ENCODE measurements at regions not wholly inside any gene's neighbourhood (a gene's known extent, or its start where the extent isn't known, plus 50 kb on each side); places are given as distances from the start of the nearest gene placed in this dataset.

DNA sequence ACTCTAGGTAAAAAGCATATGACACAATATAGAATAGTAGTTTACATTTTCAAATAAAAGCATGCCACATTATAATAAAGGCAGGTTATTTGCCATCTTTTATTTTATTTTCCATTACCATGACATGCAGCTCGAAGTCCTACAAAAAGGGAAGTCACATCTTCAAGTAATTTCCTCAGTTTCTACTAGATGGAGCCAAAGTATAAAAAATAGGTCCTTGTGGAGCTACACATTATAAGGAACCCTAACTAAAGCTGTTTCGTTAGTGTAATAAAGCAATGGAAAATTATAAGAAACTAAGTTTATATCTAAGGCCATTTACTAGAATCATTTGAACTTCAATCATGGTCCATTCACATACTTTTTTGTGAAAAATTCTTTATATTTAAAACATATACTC is 674.5 kb downstream of the KCNJ3 start:
- no peak for DNase-seq

DNA sequence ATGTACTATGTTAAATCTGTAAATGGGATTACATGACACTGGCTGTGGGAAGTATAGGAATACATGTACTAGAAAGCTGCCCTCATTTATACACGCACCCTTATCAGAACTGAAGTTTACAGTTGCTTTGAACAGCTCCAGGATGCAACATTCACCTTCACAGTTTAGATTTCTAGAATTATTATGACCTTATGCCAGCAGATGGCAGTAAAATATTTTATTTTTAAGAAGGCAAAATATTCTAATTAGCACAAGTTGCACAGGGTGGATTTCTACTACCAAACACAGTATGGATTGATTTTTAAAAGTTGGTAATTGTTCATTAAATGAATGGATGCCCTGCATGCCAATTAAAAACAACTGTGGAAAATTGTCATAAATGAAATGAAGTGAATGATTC is 670.4 kb downstream of the KCNJ3 start:
- no peak for DNase-seq

DNA sequence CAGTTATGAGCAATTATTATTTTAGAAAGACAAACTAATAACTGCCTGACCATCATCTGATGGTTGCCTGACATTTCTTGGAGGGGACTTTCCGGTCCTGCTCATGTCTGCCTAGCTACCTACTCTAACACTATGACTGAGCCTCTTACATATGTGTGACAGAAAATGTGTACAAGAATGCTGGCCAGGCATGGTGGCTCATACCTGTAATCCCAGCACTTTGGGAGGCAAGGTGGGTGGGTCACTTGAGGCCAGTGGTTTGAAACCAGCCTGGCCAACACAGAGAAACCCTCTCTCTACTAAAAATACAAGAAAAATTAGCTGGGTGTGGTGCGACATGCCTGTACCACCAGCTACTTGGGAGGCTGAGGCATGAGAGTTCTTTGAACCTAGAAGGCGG is 666.3 kb downstream of the KCNJ3 start:
- no peak for DNase-seq

DNA sequence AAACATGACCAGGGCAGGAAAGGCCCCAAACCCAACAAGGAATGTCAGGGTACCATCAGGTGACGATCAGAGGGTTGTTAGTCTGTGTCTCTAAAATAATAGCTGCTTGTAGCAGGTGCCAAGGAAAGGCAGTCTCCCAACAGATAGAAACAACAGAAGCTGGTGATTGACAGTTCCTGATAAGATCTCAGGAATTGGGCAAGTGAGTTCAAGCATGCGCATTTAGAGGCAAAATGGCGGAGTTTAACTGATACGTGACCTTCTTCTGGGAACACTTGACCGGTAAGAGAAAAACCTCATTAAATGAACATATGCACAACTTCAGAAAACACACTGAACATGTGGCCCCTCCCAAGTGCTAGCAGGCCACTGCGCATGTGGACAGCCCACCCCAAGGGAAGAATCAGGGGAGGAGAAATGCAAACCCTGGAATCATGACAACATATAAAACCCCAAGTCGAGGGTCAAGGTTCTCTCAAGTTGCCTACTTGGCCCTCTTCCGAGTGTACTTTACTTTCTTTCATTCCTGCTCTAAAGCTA is 664.9 kb downstream of the KCNJ3 start:
- no peak for DNase-seq

DNA sequence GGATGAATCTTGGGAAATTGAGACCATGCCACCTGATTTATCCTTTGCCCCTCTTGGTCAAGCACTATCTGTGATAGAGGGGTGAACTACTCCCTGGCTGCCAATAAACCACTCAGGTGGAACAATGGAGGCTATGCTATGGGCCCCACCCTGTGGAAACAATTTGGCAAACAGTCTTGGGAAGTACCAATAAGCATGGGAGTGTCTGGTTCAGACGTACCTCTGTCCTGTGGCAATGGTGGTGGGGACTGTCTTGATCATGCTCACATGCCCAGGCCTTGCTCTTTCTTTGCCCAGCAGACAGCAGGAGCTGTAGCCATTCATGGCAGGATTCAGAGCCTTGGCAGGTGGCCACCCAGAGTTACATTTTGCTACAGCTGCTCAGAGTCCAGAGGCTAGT is 658.7 kb downstream of the KCNJ3 start:
- no peak for DNase-seq

DNA sequence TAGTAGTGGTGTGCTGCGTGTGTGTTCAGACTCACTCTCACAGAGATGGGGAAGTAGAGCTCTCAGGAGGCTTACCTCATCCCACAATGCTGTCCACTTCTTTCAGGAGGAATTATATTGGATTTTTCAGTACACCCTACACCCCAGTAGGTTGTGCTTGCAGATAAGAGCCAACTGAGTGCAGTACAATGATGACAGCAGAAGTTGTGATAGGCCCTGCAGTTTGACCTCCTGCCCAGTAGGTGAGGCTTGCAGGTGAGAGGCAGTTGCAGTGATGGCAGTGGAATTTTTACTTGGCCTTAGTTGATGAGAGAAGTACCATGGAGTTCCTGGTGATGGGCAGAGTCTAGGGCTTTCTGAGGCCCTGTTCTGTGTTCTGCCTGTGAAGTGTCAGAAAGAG is 657.8 kb downstream of the KCNJ3 start:
- DNase-seq = no peak

DNA sequence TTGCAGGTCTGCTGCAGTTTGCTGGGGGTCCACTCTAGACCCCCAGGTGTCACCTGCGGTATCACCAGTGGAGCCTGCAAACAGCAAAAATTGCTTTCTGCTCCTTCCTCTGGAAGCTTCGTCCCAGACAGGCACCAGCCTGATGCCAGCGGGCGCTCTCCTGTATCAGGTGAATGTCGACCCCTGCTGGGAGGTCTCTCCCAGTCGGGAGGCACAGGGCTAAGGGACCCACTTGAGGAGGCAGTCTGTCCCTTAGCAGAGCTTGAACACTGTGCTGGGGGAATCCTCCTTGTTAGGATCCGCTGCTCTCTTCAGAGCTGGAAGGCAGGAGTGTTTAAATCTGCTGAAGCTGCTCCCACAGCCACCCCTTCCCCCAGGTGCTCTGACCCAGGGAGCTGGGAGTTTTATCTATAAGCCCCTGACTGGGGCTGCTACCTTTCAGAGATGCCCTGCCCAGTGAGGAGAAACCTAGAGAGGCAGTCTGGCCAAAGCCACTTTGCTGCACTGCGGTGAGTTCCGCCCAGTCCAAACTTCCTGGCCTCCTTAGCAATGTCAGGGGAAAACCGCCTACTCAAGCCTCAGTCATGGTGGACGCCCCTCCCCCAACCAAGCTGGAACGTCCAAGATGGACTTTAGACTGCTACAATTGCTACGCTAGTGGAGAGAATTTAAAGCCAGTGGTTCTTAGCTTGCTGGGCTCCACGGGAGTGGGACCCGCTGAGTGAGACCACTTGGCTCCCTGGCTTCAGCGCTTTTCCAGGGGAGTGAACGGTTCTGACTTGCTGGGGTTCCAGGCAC is 652.5 kb downstream of the KCNJ3 start:
- DNase-seq = no peak

DNA sequence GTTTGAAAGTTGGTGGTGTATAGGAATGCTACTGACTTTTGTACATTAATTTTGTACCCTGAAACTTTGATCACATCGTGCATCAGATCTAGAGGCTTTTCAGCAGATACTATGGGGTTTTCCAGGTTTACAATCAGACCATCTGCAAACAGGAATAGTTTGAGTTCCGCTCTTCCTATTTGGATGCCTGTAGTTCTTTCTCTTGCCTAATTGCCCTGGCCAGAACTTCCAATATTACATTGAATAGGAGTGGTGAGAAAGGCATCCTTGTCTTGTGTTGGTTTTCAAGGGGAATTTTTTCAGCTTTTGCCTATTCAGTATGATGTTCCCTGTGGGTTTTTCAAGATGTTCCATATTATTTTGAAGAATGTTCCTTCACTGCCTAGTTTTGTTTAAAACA is 633.5 kb downstream of the KCNJ3 start:
- no peak for DNase-seq

DNA sequence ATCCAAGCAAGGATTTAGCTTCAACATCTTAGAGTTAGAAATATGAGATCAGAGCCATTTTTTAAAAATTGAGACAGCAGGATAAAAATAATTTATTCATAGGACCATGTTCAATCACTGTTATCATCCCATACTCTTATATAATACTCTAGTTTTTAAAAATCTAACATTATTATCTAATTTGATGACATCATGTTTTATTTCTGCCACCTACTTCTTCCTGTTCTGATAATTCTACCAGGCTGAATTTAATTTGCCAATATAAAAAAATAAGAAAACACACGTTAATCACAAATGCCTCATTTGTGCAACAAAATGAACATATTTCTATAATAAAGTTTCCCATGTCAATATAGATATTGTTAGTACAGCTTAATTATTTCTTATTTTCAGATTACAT is 621.7 kb downstream of the KCNJ3 start:
- no peak for DNase-seq

DNA sequence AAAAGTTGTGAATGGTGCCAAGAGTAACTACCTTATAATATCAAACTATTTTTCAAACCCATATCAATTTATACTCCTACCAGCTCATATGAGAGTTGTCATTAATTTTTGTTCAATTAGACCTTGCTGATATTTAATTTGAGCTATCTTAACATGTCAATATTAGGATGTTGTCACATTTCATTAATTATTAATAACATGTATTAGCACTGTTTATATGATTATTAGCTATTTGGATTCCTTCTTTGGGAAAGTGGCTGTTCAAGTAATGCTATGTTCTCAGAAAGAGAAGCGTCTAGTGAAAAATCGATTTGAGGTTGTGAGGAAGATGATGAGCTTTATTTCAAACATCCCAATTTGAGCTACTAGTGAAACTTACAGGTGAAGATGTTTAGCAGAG is 620.2 kb downstream of the KCNJ3 start:
- no peak for DNase-seq

DNA sequence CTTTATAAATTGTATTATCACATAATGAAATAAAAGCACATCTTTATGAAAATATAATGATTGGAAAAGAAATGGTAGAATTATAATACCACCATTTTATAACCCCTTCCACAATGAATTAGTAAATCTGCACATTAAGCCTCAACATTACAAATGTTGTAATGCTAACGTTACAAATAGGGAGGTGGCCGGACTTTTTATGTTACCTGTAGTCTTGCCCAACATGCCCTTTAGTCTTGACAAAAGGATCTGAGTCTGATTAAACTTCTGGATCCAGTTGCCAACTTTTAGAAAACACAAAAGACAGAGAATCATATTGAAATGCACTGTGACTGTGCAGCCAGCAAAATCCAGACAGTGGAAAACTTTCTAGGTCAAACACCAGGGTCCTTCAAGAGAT is 617.3 kb downstream of the KCNJ3 start:
- DNase-seq = no peak

DNA sequence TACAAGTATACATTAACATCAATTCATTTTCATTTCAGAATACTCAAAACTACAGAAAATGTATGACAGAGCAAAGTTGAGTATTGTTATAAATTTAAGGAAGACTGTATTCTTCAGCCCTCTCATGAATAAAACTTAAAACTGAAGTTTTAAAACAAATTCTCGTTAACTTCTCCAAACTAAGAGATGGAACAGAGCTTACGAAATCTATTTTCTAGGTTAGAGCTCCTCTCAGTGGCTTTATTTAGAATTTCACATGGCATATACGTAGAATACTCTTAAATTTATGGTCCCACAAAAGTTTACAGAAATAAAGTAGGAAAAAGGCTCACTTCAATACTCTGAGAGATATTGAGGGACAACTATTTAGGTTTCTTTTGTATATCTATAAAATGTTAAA is 612.1 kb downstream of the KCNJ3 start:
- DNase-seq = no peak

DNA sequence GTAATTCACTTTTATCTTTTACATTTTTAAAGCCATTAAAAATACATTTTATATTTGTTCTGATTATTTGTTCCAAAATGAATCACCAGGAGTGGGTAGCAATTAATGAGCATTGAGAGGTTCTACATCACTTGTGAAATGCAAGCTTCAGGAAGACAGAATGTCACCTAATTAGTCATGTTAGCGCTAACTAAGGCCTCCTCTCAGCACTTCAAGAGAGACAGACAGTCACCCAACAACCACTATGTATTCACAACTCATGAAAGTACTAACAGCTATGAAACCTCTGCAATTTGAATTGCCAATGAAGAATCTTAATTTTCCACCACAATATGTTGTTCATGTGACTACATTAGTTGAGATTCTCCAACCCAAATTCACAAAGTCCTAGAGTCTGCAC is 611.0 kb downstream of the KCNJ3 start:
- DNase-seq = no peak

DNA sequence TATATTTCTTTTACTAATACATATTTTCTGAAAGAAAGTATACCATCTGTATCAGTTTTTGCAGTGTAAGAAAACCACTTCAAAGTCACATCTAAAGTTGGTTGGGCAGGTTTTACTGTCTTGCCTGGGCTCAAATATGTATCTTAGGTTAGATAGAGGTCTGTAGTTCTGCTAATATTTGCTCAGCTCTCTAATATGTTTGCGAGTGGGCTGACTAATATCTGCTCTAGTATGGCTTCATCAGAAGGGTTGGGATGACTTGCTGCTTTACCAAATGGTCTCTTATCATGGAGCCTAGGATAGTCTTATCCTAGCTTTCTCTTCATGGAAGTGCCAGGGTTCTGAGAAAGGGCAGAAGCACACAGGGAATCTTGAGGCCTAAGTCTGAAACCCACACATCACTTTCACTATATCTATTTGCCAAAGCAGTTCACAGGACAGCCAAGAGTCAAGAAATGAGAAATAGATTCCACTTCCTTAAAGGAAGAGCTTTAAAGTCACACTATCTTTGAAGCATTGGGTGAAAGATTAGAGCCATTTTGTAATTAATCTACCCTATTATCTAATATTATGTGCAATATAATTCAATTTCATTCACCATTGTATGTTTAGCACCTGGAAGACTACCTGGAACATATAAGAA is 610.0 kb downstream of the KCNJ3 start:
- DNase-seq = no peak

DNA sequence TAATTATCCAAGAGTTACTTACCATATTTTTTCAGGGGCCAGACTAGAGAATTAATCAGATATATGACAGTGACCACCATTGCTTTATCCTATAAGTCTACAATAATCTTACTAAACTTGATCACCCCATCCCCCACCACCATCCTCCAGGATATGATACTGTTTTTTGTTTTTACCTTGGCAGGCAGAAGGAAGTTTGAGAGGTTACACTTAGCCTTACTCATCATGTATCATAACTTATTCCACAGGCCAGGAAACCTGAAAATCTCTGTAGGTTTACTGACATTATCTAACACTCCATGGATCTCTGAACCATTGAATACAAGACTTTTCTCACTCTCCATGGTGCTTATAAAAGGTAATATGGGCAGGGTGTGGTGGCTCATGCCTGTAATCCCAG is 602.7 kb downstream of the KCNJ3 start:
- no peak for DNase-seq

DNA sequence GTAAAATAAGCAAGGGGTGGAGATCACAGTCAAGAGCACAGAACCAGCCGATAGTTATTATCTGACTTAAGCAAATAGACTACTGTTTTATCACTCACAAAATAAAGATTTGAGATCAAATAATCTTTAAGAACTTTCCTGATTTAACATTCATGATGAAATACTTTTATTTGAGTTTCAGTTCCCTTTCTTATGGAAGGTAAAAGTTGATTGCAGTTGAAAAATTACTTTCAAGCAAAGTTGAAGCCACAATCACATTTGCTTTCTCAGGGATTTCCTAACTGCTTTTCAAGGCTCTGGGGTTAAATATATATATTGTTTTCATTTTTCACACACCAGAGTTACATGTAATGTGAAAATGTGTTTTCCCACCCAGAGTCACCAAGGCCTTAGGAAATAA is 599.5 kb downstream of the KCNJ3 start:
- no peak for DNase-seq

DNA sequence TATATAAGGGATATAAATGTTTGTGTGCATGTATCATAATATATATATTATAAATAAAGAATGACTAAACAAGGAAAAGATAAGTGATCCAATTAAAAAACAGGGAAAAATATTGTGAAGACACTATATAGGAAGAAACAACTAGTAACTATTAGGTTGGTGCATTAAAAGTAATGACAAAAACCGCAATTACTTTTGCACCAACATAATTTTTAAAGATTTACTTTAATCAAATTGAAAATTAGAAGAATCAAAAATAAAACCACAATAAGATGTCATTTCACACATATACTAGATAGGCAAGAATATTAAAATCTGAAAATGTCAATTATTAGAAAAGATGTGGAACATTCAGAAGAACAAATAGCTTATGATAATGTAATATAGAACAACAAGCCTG is 595.9 kb downstream of the KCNJ3 start:
- no peak for DNase-seq

DNA sequence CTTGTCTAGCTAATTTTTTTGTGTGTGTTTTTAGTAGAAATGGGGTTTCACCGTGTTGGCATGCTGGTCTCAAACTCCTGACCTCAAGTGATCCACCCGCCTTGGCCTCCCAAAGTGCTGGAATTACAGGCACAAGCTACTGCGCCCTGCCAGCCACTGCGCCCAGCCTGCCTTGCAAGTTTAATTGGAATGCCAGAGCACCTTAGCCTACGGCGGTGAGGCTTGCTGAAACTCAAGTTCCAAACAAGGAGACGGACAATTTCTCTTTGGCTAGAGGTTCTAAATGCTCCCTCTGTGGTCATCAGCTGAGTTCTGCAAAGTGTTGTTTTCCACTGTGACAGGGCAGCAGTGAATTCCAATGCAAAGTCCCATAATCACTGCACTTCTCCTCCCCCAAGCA is 583.4 kb downstream of the KCNJ3 start:
- no peak for DNase-seq

DNA sequence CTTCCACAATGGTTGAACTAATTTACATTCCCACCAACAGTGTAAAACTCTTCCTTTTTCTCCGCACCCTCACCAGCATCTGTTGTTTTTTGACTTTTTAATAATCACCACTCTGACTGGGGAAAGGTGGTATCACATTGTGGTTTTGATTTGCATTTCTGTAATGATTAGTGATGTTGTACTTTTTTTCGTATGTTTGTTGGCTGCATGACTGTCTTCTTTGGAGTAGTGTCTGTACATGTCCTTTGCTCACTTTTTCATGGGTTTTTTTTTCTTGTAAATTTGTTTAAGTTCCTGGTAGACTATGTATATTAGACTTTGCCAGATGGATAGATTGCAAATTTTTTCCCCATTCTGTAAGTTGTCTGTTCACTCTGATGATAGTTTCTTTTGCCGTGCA is 574.8 kb downstream of the KCNJ3 start:
- no peak for DNase-seq

DNA sequence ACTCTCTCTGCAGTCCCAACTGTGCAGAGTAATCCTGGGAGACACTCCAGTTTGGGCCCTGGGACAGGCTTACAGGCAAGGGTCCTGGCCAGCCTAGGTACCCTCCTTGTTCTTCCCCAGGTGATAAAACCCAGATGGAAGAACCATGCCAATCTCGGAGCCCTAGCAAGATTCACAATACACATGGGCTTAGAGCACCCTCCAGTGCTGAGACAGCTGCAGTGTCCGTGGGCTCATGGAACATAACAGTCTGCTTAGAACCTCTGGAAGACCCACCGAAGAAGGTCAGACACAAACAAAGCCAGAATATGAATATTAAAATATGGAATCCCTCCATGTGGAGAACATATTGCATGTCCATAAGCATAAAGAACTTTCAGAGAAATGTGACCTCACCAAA is 568.1 kb downstream of the KCNJ3 start:
- DNase-seq = no peak

DNA sequence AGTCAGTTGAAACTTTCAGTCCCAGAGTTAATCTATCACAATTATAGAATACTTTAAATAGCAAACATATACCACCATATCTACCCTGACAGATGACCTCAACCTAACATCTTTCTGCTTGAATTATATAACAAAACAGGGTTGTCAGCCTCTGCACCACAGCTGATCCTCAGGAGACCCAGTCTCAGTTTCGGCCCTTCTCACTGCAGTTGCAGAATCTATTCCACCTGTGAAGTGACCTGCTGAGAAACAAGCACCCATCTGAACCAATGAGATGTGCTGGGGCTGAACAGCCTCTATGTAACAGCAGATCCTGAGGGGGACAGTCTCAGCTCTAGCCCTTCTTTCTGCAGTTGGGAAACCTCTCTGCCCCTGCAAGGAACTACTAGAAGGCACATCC is 567.6 kb downstream of the KCNJ3 start:
- no peak for DNase-seq

DNA sequence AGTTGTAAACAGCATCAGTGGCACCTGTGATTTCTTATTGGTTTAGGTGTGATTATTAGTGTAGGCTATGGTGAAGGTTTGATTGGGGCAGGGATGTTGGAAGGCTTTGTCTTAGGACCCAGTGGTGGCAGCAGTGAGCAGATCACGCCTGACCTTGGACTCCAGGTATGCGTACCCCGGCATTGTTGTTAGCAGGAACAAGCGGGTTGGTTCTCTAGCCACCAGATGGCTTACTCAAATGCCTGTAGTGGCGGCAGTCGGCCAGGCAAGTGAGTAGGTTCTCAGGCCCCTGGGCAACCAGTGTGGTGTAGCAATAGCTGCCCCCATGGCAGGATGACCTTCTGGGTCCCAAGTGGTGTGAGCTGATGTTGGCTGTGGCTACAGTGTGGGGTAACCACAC is 558.3 kb downstream of the KCNJ3 start:
- no peak for DNase-seq

DNA sequence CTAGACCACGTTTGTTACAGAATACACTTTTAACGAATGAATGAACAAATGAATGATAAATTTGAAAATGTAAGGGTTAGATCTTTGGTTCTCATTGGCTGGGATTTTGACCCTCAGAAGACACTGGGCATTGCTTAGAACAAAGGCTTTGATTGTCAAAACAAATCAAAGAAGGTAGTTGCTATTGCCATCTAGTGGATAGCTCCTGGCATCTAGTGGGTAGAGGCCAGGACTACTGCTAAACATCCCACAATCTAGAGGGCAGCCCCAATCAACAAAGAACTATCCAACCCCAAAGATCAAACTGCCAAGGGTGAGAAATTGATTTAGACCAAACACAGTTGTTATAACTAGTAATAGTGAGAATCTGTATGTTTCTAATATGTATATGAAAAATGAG is 552.3 kb downstream of the KCNJ3 start:
- DNase-seq = no peak

DNA sequence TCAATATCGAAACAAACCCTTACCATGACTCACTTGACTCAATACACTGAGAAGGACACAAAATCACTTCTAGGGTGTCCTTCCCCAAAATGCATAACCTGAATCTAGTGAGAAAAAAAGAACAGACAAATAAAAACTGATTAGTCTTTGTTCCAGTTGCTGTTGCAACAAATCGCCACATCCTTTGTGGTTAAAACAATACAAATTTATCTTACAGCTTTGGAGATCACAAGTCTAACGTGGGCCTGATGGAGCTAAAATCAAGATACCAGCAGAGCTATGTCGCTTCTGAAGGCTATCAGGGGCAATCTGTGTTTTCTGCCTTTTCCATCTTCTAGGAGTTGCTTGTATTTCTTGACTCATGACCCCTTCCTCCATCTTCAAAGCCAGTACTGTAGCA is 541.7 kb downstream of the KCNJ3 start:
- no peak for DNase-seq

DNA sequence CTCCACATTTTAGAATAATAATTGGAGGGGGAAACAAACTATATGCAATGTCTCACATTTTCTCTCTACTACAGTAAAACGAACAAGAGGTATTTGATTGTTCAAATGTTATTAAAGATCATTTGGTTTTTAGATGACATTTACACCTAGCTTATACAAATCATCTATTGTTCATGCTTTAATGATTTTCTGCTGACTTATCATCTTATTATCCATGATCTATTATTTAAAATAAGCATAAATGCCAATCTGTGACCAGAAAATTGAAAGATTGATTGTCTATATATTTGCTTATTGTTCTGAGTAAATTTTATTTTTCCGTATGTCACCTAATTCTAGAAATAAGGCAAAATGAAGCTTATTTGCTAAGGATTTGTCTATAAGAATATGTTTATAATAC is 537.2 kb downstream of the KCNJ3 start:
- DNase-seq = no peak
